ENCODE measurements at regions not wholly inside any gene's neighbourhood (a gene's known extent, or its start where the extent isn't known, plus 50 kb on each side); places are given as distances from the start of the nearest gene placed in this dataset.
"Not testable (repeated sequence)": the region's sequence is repeated elsewhere in the genome, so short reads cannot be mapped to it uniquely, and the experiment has no call there.

GRCh38 chr15:79492065-79492464 lies 59.9 kb downstream of the MINAR1 start:
- no peak for TF ChIP-seq CTCF (conservative IDR thresholded peaks at IDR 0.05; ENCODE audit: low read depth, low read length)
- no peak for DNase-seq (ENCODE audit: low read depth)
- no peak overlapping the region for H3K4me3 ChIP-seq (ENCODE audit: low read length)

GRCh38 chr15:79494384-79494909 lies 62.3 kb downstream of the MINAR1 start:
- DNase-seq (ENCODE audit: low read depth): no peak
- no peak for TF ChIP-seq CTCF (conservative IDR thresholded peaks at IDR 0.05; ENCODE audit: low read depth, low read length)
- no peak overlapping the region for H3K4me3 ChIP-seq (ENCODE audit: low read length)

- H3K4me3 ChIP-seq (ENCODE audit: low read length): no peak overlapping the region
Observed at GRCh38 chr15:79494963-79495755, 63.0 kb downstream of the MINAR1 start.

GRCh38 chr15:79495775-79496174 lies 63.6 kb downstream of the MINAR1 start:
- DNase-seq (ENCODE audit: low read depth): no peak
- no peak for TF ChIP-seq CTCF (conservative IDR thresholded peaks at IDR 0.05; ENCODE audit: low read depth, low read length)
- no peak overlapping the region for H3K4me3 ChIP-seq (ENCODE audit: low read length)

More at GRCh38 chr15:79494963-79495755, 63.0 kb downstream of the MINAR1 start:
- TF ChIP-seq CTCF (conservative IDR thresholded peaks at IDR 0.05; ENCODE audit: low read depth, low read length): no peak
- DNase-seq (ENCODE audit: low read depth): no peak

- DNase-seq (ENCODE audit: low read depth): no peak
- no peak overlapping the region for H3K4me3 ChIP-seq (ENCODE audit: low read length)
- no peak for TF ChIP-seq CTCF (conservative IDR thresholded peaks at IDR 0.05; ENCODE audit: low read depth, low read length)
Observed at GRCh38 chr15:79496838-79497237, 64.7 kb downstream of the MINAR1 start.

- no peak for TF ChIP-seq CTCF (conservative IDR thresholded peaks at IDR 0.05; ENCODE audit: low read depth, low read length)
- no peak for DNase-seq (ENCODE audit: low read depth)
- no peak overlapping the region for H3K4me3 ChIP-seq (ENCODE audit: low read length)
Observed at GRCh38 chr15:79501086-79501485, 69.0 kb downstream of the MINAR1 start.

GRCh38 chr15:79505956-79506355 lies 73.8 kb downstream of the MINAR1 start:
- H3K4me3 ChIP-seq (ENCODE audit: low read length): no peak overlapping the region
- DNase-seq (ENCODE audit: low read depth): no peak
- TF ChIP-seq CTCF (conservative IDR thresholded peaks at IDR 0.05; ENCODE audit: low read depth, low read length): no peak

- H3K4me3 ChIP-seq (ENCODE audit: low read length); DNase-seq (ENCODE audit: low read depth): not testable (repeated sequence)
Observed at GRCh38 chr15:79512844-79513243, 80.7 kb downstream of the MINAR1 start.

All from retinal pigment epithelial cell (primary cell).